ENCODE measurements at regions not wholly inside any gene's neighbourhood (a gene's known extent, or its start where the extent isn't known, plus 50 kb on each side); places are given as distances from the start of the nearest gene placed in this dataset.

DNA sequence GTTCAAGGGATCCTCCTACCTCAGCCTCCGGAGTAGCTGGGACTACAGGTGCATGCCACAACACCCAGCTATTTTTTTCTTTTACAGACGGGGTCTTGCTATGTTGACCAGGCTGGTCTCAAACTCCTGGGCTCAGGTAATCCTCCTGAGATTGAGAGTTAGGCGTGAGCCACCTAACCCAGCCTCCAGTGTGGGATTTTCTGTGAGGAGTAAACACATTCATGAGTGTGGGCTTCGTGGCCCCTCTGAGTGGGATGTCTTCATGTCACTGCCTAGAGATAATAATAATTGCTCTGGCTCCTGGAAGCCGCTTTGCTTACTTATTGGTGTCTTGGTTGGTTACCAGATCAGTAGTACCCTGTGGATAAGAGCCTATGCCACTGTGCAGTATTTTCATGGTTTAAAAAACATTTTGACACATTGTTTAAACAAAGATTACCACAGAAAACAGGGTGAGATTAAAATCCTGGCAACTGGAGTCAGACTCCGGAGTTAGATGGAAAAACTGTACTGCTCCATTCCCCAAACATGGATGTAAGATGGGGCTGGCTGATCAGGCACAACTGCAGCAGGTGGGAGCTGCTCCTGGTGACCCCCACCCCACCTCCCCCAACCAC, 159.1 kb upstream of the RAB4A start:
- Histone ChIP-seq H3K27me3 (no peaks in the 10 kb centered on the region), H3K9me3 (no peaks in the 10 kb centered on the region), H3K4me3 (no peak overlapping the region), H3K4me1 (peaks cover 1% of the 10 kb centered on the region), H3K27ac (no peak overlapping the region), H3K36me3 (no peaks in the 10 kb centered on the region)
- DNase-seq (no peak), ATAC-seq (no peak)
- intact Hi-C loops (cut with DNase I) = no loop called here
- TF ChIP-seq, protein P1, sequence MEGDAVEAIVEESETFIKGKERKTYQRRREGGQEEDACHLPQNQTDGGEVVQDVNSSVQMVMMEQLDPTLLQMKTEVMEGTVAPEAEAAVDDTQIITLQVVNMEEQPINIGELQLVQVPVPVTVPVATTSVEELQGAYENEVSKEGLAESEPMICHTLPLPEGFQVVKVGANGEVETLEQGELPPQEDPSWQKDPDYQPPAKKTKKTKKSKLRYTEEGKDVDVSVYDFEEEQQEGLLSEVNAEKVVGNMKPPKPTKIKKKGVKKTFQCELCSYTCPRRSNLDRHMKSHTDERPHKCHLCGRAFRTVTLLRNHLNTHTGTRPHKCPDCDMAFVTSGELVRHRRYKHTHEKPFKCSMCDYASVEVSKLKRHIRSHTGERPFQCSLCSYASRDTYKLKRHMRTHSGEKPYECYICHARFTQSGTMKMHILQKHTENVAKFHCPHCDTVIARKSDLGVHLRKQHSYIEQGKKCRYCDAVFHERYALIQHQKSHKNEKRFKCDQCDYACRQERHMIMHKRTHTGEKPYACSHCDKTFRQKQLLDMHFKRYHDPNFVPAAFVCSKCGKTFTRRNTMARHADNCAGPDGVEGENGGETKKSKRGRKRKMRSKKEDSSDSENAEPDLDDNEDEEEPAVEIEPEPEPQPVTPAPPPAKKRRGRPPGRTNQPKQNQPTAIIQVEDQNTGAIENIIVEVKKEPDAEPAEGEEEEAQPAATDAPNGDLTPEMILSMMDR (IDR thresholded peaks at IDR 0.05) = no peak

DNA sequence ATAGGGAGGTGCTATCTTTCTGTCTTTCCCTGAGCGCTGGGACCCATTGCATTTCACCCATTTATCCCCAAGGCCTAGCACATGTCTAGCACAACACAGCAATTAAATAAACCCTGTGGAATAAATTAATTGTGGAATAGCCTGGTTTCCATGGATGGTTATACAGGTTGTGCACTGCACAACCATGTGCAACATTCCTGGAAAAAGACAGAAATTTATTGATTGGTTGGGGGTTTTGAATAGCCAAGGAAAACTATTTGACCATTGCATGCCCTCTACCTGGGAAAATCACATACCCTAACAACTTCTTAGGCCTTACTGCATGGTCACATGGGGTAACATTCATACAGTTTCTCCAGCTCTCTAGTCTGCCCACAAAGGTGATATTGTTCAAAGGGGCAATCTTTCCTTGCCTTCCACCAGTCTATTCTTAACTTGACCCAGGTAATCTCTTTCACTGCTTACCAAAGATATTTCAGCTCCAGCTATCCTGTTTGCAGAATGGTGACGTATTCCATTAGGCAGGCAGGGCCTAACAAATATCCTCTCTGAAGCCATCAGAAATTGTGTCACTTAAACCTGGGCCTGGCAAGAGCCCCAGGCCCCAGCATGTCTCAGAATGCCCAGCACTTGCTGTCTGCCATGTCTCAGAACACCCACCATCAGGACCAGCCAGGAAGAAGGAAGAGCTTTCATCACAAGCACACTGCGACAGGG, 157.9 kb upstream of the RAB4A start:
- no peak overlapping the region for H3K4me3 ChIP-seq
- H3K27me3 ChIP-seq = no peaks in the 10 kb centered on the region
- intact Hi-C loops (cut with DNase I) = no loop called here
- TF ChIP-seq, protein P1 (IDR thresholded peaks at IDR 0.05) = no peak
- H3K9me3 ChIP-seq = no peaks in the 10 kb centered on the region
- DNase-seq = no peak
- no peaks in the 10 kb centered on the region for H3K36me3 ChIP-seq
- peaks cover 10% of the 10 kb centered on the region for H3K4me1 ChIP-seq
- H3K27ac ChIP-seq = no peak overlapping the region
- ATAC-seq = no peak

DNA sequence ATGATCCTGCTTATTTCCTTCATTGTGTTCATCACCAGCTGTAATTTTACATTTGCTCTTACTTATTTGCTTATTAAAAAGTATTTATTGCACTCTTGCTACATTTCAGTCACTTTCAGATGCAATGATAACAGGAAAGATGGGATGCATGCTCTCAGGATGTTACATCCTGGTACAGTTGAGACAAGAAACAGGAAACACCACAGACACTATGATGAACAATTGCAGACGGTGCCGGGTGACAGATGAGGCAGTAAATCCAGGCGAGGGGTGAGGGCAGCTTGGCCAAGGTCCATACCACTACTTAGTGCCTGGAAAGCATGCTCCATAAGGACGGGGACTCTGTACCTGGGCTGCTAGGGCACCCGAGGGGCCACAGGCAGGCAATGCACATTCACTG, 156.6 kb upstream of the RAB4A start:
- intact Hi-C loops (cut with DNase I) = no loop called here
- H3K27ac ChIP-seq = no peak overlapping the region
- peaks cover 17% of the 10 kb centered on the region for H3K4me1 ChIP-seq
- H3K4me3 ChIP-seq = no peak overlapping the region
- H3K27me3 ChIP-seq = no peaks in the 10 kb centered on the region
- DNase-seq (no peak), ATAC-seq (no peak)
- TF ChIP-seq, protein P1 (IDR thresholded peaks at IDR 0.05) = no peak
- H3K36me3 ChIP-seq = no peaks in the 10 kb centered on the region
- H3K9me3 ChIP-seq = no peaks in the 10 kb centered on the region

DNA sequence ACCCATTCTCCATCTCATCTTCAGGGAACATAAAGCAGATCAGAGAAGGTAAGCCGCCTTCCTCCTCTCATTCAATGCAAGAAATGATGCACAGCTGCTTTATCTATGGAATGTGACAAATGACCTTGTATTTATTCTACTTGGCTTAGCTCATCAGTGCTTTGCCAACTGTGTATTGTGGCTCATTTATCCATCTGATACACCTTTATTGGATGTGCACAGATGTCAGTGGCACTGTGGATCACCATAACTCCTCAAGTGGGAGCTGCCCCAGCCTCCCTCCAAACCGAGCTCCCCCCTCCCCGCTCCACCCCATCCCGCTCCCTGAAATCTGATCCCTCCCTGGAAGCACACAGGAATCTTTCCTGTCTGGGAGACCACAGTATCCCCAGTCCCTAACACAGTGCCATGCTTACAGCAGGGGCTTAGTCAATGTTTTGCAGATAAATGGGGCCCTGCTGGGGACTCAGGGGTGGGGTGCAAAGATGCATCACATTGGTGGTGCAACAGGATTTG, 156.0 kb upstream of the RAB4A start:
- TF ChIP-seq, protein P1 (IDR thresholded peaks at IDR 0.05) = no peak
- Histone ChIP-seq H3K36me3 (no peaks in the 10 kb centered on the region), H3K4me1 (peaks cover 17% of the 10 kb centered on the region), H3K27me3 (no peaks in the 10 kb centered on the region), H3K27ac (no peak overlapping the region), H3K9me3 (no peaks in the 10 kb centered on the region), H3K4me3 (no peak overlapping the region)
- ATAC-seq (no peak), DNase-seq (no peak)
- intact Hi-C loops (cut with DNase I) = no loop called here

DNA sequence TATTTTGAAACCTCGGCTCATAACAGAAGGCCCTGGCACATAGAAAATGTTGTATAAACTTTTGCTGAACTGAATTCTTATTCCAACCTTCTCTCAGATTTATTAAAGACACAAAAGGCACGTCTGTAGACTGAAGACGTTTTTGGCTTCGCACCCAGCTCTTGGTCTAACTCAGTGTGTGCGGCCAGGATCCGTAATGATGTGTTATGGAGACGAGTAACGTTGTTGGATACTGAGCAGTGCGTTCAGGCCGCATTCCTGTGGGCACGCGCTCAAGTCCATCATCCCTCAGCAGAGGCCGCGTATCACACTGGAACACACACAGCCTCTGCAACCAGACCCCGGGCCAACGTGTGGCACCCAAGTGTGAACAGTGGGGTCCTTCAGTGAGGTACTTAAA, 154.8 kb upstream of the RAB4A start:
- Histone ChIP-seq H3K36me3 (no peaks in the 10 kb centered on the region), H3K27ac (no peak overlapping the region), H3K9me3 (no peaks in the 10 kb centered on the region), H3K4me1 (peaks cover 17% of the 10 kb centered on the region), H3K27me3 (no peaks in the 10 kb centered on the region), H3K4me3 (no peak overlapping the region)
- intact Hi-C loops (cut with DNase I) = no loop called here
- TF ChIP-seq, protein P1 (IDR thresholded peaks at IDR 0.05) = no peak
- no peak for DNase-seq
- peak; percentile 34 for ATAC-seq

Data from upper lobe of right lung (tissue), 1 donor.